ENCODE measurements at regions not wholly inside any gene's neighbourhood (a gene's known extent, or its start where the extent isn't known, plus 50 kb on each side); places are given as distances from the start of the nearest gene placed in this dataset.

DNA sequence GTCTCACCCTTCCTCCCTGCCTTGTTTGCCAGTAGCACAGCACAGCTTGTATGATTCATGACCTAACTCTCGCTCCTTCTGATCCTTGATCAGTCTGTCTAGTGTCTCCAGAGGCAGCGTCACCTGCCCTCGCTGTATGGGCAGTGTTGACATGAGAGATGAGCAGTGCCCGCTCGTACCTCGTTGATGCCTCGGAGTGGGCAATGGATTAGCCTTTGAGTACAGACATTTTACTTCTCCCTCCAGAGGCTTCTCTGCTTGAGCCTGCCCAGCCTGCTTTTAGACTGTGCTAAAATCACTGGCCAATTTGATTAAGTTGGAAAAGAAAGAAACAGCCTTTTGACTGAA is 569.0 kb downstream of the NTRK3 start:
- ChIA-PET RAD21 (ENCODE audit: low non-redundant PET in 1 of 2, low total read pairs in 2 of 2, uncharacterized antibody in 2 of 2, unreplicated experiment in 2 of 2) (no interaction called here), CTCF (no interaction called here), POLR2A (no interaction called here)
- Histone ChIP-seq H3K36me3 (ENCODE audit: control insufficient read depth in 1 of 2, insufficient read depth in 2 of 2, low read length in 2 of 2) (no peaks in the 10 kb centered on the region), H3K4me2 (ENCODE audit: low read length) (no peak overlapping the region), H3K4me3 (replicated peaks in 1 of 2; ENCODE audit: low read depth in 1 of 2, low read length in 2 of 2) (no peak overlapping the region), H3K9me3 (ENCODE audit: control insufficient read depth in 1 of 2, insufficient read depth in 1 of 2, low read depth in 1 of 2, low read length in 2 of 2) (peaks cover 24 to 35% of the 10 kb centered on the region in 2 experiments; a peak in 2 of 4 replicates), H3K79me2 (ENCODE audit: insufficient read depth, low read length) (no peaks in the 10 kb centered on the region), H2AFZ (ENCODE audit: low read depth, low read length, poor library complexity, severe bottlenecking) (no peak overlapping the region), H4K20me1 (ENCODE audit: insufficient read depth) (no peaks in the 10 kb centered on the region), H3K27me3 (ENCODE audit: insufficient read depth, low read length) (no peaks in the 10 kb centered on the region), H3K9me2 (ENCODE audit: insufficient read depth) (no peaks in the 10 kb centered on the region), H3K27ac (ENCODE audit: low read depth, low read length) (no peak overlapping the region), H3K4me1 (ENCODE audit: control insufficient read depth in 1 of 2, insufficient read depth in 2 of 2, low read length in 2 of 2) (no peaks in the 10 kb centered on the region), H3K9ac (ENCODE audit: low read length) (no peak overlapping the region)
- DNase-seq (ENCODE audit: low read depth, low spot score): no peak
- ATAC-seq: no peak
- TF ChIP-seq POLR2A (IDR thresholded peaks at IDR 0.05; ENCODE audit: borderline replicate concordance, extremely low read depth, insufficient read depth, insufficient read length): no peak
- TF ChIP-seq, protein P1, sequence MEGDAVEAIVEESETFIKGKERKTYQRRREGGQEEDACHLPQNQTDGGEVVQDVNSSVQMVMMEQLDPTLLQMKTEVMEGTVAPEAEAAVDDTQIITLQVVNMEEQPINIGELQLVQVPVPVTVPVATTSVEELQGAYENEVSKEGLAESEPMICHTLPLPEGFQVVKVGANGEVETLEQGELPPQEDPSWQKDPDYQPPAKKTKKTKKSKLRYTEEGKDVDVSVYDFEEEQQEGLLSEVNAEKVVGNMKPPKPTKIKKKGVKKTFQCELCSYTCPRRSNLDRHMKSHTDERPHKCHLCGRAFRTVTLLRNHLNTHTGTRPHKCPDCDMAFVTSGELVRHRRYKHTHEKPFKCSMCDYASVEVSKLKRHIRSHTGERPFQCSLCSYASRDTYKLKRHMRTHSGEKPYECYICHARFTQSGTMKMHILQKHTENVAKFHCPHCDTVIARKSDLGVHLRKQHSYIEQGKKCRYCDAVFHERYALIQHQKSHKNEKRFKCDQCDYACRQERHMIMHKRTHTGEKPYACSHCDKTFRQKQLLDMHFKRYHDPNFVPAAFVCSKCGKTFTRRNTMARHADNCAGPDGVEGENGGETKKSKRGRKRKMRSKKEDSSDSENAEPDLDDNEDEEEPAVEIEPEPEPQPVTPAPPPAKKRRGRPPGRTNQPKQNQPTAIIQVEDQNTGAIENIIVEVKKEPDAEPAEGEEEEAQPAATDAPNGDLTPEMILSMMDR (IDR thresholded peaks at IDR 0.05 in 2 of 3, conservative IDR thresholded peaks at IDR 0.05 in 1 of 3; ENCODE audit: borderline replicate concordance in 1 of 3, insufficient read depth in 1 of 3, low read depth in 2 of 3, low read length in 2 of 3): no peak
- no peak for TF ChIP-seq YY1 (IDR thresholded peaks at IDR 0.05; ENCODE audit: extremely low read depth, insufficient replicate concordance, low read depth, low read length)
- TF ChIP-seq EZH2 (IDR thresholded peaks at IDR 0.05): no peak
- TF ChIP-seq ZNF274 (IDR thresholded peaks at IDR 0.05; ENCODE audit: low read depth, low read length): no peak
- no peak for TF ChIP-seq ELF1 (IDR thresholded peaks at IDR 0.05; ENCODE audit: borderline replicate concordance, low read depth)
- no peak for TF ChIP-seq CEBPB (IDR thresholded peaks at IDR 0.05; ENCODE audit: low read depth)
- TF ChIP-seq, protein P2, sequence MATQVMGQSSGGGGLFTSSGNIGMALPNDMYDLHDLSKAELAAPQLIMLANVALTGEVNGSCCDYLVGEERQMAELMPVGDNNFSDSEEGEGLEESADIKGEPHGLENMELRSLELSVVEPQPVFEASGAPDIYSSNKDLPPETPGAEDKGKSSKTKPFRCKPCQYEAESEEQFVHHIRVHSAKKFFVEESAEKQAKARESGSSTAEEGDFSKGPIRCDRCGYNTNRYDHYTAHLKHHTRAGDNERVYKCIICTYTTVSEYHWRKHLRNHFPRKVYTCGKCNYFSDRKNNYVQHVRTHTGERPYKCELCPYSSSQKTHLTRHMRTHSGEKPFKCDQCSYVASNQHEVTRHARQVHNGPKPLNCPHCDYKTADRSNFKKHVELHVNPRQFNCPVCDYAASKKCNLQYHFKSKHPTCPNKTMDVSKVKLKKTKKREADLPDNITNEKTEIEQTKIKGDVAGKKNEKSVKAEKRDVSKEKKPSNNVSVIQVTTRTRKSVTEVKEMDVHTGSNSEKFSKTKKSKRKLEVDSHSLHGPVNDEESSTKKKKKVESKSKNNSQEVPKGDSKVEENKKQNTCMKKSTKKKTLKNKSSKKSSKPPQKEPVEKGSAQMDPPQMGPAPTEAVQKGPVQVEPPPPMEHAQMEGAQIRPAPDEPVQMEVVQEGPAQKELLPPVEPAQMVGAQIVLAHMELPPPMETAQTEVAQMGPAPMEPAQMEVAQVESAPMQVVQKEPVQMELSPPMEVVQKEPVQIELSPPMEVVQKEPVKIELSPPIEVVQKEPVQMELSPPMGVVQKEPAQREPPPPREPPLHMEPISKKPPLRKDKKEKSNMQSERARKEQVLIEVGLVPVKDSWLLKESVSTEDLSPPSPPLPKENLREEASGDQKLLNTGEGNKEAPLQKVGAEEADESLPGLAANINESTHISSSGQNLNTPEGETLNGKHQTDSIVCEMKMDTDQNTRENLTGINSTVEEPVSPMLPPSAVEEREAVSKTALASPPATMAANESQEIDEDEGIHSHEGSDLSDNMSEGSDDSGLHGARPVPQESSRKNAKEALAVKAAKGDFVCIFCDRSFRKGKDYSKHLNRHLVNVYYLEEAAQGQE (IDR thresholded peaks at IDR 0.05; ENCODE audit: low read depth): no peak
- no peak for TF ChIP-seq ATF3 (IDR thresholded peaks at IDR 0.05)
- no peak for TF ChIP-seq MAX (IDR thresholded peaks at IDR 0.05)
- no peak for TF ChIP-seq SP1 (IDR thresholded peaks at IDR 0.05; ENCODE audit: low read depth)
- TF ChIP-seq EZH2phosphoT487 (IDR thresholded peaks at IDR 0.05; ENCODE audit: borderline replicate concordance): no peak
- TF ChIP-seq ZFX (IDR thresholded peaks at IDR 0.05): no peak
- no peak for TF ChIP-seq TCF7L2 (IDR thresholded peaks at IDR 0.05; ENCODE audit: borderline replicate concordance, extremely low read depth, insufficient read depth, insufficient read length)
- TF ChIP-seq SRF (IDR thresholded peaks at IDR 0.05; ENCODE audit: low read depth): no peak
- TF ChIP-seq, protein P3, sequence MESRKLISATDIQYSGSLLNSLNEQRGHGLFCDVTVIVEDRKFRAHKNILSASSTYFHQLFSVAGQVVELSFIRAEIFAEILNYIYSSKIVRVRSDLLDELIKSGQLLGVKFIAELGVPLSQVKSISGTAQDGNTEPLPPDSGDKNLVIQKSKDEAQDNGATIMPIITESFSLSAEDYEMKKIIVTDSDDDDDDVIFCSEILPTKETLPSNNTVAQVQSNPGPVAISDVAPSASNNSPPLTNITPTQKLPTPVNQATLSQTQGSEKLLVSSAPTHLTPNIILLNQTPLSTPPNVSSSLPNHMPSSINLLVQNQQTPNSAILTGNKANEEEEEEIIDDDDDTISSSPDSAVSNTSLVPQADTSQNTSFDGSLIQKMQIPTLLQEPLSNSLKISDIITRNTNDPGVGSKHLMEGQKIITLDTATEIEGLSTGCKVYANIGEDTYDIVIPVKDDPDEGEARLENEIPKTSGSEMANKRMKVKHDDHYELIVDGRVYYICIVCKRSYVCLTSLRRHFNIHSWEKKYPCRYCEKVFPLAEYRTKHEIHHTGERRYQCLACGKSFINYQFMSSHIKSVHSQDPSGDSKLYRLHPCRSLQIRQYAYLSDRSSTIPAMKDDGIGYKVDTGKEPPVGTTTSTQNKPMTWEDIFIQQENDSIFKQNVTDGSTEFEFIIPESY (IDR thresholded peaks at IDR 0.05; ENCODE audit: extremely low read depth, insufficient replicate concordance, low read length): no peak
- TF ChIP-seq SIN3A (IDR thresholded peaks at IDR 0.05; ENCODE audit: low read depth): no peak
- no peak for TF ChIP-seq EGR1 (IDR thresholded peaks at IDR 0.05; ENCODE audit: low read depth)
- no peak for TF ChIP-seq JUND (IDR thresholded peaks at IDR 0.05)
- TF ChIP-seq FOSL1 (IDR thresholded peaks at IDR 0.05; ENCODE audit: low read depth): no peak
- intact Hi-C loops (cut with micrococcal nuclease): no loop called here
- BruUV-seq (replicated peaks): no TSS peak
